Suppressor macrophage treated with lipopolysaccharide for 4 hours (primary cell): ENCODE measurements at regions not wholly inside any gene's neighbourhood (a gene's known extent, or its start where the extent isn't known, plus 50 kb on each side); places are given as distances from the start of the nearest gene placed in this dataset.
A peak's percentile ranks its signal among the peaks of the same experiment; 100 is the strongest.
"Not testable (repeated sequence)": the region's sequence is repeated elsewhere in the genome, so short reads cannot be mapped to it uniquely, and the experiment has no call there.

Source experiments
- DNase-seq: peaks from one replicate; pipeline ENCODE4 v3.0.0-alpha.2; 2020

GRCh38 chr7:109336531-109336930, 766.9 kb downstream of the DNAJB9 start:
- no peak for DNase-seq

- peak; percentile 21 for DNase-seq
These were observed 774.0 kb downstream of the DNAJB9 start for GRCh38 chr7:109343678-109344077.

GRCh38 chr7:109351493-109351892, 781.8 kb downstream of the DNAJB9 start:
- DNase-seq, result no peak

DNA sequence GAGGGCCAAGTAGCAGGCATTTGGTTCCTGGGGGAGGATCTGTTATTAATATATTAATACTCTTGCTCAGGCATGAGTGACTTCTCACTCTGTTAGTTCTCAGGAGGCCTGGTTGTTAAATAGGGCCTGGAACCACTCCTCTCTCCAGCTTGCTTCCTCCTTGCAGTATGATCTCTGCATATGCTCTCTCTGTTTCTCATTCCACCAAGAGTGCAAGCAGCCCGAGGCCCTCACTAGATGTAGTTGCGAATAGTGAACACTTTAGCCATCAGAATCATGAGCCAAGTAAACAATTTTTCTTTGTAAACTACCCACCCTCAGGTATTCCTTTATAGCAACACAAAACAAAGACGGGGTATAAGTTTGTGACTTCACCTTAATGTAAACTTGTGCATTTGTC, 784.3 kb downstream of the DNAJB9 start:
- no peak for DNase-seq

- no peak for DNase-seq
These were observed 784.9 kb downstream of the DNAJB9 start for GRCh38 chr7:109354552-109354951.

GRCh38 chr7:109375823-109376222, 806.1 kb downstream of the DNAJB9 start:
- no peak for DNase-seq

GRCh38 chr7:109376576-109376975, 806.9 kb downstream of the DNAJB9 start:
- DNase-seq, result no peak

DNA sequence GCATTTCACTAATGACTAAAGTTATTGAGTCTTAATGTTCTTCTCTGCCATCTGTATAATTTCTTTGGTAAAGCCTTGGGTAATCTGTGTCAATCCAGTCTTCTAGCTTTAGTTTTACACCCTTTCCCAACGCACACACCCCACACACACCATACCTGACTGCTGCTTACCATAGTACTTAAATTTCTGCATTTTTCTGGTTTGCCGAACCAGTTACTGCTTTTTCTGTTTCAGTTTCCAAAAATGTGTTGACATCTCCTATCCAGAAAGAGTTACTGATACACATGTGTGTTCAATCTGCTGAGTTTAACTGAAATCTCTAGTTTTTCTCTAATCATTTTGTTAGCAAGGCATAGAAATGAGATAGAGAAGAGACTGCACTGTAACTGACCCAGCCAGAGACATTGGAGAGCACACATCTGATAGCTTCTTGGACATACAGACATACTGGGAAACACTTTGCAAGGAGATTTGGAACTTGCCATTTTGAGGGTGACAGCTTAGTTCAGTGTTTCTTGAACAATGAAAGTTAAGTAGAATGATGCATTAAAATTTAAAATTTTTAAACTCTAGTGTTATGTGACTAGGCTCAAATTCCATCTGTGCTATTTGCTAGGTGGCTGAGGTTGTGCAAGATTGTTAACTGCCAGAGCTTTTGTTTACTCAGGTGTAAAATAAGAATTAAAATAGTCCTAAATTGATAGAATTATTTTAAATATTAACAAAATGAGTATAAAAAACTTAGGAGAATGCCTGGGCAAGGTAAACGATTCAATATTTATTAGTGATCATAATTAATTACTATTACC, 807.6 kb downstream of the DNAJB9 start:
- no peak for DNase-seq

DNA sequence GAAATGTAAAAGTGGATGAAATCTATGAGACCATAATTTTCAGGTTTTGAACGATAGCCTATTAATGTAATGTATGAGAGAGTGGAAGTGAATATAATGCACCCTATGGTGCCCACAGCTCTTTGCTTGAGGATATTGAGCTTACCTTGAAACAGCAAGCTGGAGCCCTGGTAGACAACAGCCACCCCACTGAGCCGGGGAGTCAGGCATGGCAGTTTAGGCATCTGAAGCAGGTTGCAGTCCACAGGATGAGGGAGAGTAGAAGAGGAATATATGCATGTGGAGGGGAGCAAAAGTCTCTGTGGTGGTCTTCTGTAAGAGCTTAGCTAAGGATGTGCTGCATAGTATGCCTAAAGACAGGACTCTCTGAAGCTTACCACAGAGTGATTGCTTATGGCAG, 817.3 kb downstream of the DNAJB9 start:
- no peak for DNase-seq

DNA sequence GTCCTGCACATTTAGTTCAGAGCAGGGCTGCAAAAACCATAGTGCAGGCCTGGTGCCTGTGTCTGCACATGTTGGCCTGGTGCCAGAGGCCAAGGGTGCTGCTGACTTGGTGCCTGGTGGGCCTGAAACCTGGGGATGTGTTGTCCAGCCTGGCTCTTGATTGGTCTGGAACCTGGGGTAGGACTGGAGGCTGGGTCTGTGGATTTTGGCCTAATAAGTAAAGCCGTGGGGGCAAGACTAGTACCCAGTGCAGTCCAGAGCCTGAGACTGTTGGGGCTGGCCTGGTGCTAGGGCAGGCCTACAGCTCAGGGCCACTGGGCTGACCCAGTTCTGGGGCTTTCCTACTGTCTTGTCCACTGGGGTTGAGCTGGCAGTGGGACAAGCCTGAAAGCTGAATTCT, 817.9 kb downstream of the DNAJB9 start:
- DNase-seq, result no peak

DNA sequence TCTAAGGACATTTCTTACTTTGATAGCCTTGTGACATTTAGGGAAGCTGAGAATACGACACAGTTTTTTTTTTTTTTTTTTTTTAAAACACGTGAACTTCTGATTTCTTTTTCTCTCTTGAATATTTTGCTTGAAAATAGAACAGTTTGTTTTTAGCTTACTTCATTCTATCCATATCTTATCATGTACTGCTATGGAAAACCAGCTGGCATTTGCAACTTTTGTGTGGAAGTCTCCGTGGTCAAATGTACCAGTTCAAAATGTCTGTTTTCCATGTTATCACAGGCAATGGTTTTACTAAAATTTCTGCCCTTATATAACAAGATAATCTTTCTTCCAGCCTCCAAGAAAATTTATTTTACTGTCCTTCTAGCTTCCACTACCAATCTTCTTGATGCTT, 821.6 kb downstream of the DNAJB9 start:
- DNase-seq, result no peak

GRCh38 chr7:109402107-109402506, 832.4 kb downstream of the DNAJB9 start:
- DNase-seq, result no peak

DNA sequence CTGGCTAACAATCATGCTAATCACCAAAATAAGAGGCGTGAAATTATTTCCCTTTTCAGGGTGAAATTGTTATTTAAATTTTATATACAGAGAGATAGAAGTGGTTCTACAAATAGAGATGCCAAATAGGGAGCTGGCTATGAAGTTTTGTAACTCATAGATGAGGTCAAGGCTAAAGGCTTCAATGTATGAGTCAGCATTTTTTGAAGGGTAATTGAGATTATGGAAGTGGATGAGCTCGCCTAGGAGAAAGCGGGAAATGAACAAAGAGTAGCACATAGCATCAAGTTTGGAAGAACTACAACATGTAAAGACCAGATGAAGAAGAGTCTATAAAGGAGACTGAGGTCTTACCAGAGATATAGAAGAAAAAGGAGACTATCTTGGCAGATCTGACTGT, 838.1 kb downstream of the DNAJB9 start:
- DNase-seq, result no peak

DNA sequence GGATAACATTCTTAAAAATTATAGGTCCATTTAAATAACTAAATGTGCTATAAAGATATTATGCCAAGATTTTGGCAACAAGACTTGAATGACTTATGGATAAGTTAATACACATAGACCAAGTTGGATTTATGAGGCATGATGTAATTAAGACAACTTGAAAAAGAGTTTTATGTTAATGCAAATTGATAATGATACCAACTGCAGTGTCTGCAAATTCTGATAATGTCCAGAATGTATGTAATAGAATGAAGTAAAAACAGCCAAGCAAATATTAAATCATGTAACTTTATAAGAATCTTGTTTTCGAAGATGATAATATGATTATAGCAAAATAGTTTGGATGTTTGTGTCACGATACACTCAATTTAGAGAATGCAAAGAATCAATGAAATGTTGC, 868.3 kb downstream of the DNAJB9 start:
- no peak for DNase-seq

GRCh38 chr7:109449760-109450159, 880.1 kb downstream of the DNAJB9 start:
- DNase-seq, result no peak

- no peak for DNase-seq
These were observed 886.4 kb downstream of the DNAJB9 start for GRCh38 chr7:109456116-109456515.

DNA sequence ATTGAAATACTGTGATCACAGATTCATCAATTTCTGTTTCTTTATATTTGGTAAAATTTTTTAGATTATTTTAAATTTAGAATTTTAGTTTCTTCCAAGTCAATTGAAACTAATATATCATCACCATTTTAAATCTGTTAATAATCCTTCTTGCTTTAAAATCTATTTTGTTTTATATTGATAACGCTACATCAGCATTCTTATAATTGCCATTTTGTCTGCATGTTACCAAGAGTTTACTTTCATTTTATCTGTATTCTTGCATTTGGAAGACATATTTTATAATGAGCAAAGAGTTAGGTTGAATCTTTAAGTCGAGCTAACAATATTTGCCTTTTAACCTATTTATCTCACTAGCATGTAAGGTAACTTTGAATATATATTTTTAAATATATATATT, 890.6 kb downstream of the DNAJB9 start:
- no peak for DNase-seq

GRCh38 chr7:109462171-109462570, 892.5 kb downstream of the DNAJB9 start:
- DNase-seq, result no peak

- not testable (repeated sequence) for DNase-seq
These were observed 898.1 kb downstream of the DNAJB9 start for GRCh38 chr7:109467729-109468128.

DNA sequence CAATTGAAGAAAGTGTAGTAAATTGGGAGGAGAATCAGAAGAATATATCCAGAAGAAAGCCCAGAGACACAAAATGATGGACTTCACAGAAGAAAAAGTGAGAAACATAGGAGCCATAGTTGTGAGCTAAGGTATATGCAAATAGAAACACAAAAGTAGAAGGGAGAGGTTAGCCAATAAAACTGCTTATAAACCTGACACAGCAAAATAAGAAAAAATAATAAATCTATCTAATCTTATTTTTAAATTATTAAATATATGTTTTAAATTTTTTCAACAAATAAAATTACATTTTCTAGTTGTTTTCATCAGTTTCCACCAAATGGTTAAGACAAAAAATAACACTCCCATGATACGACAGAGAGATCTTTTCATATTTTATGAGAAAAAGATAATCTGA, 903.5 kb downstream of the DNAJB9 start:
- DNase-seq, result no peak

DNA sequence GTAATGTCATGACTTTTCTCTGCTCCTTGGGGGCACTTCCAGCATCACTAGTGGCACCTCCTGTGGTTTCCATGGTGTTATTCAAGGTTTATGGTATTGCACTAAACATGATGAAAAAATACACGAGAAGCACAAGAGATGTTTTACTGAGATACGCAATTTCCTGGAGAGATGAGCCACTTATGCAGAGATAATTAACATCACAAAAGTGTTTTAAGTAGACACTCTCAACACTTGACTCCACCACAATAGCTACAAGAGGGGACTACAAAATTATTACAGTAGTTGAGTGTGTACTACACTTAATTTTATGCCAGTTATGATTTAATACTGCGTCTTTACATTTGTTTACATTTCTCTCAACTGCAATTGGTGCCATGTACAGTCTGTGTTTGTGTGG, 906.7 kb downstream of the DNAJB9 start:
- no peak for DNase-seq

GRCh38 chr7:109479388-109479787, 909.7 kb downstream of the DNAJB9 start:
- DNase-seq, result no peak

- not testable (repeated sequence) for DNase-seq
These were observed 920.9 kb downstream of the DNAJB9 start for GRCh38 chr7:109490607-109491006.

DNA sequence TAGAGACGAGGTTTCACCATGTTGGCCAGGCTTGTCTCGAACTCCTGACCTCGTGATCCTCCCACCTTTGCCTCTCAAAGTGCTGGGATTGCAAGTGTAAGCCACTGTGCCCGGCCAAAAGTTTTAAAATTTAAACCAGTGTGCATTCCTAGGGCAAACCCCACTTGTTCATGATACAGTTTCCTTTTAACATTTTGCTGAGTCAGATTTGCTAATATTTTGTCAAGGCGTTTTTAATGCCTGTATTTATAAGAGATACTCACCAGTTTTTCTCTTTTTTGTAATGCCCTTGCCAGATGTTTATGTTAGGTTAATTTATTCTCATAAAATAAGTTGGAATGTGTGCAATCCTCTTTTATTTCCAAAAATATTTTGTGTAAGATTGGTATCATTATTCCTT, 927.4 kb downstream of the DNAJB9 start:
- DNase-seq, result no peak

DNA sequence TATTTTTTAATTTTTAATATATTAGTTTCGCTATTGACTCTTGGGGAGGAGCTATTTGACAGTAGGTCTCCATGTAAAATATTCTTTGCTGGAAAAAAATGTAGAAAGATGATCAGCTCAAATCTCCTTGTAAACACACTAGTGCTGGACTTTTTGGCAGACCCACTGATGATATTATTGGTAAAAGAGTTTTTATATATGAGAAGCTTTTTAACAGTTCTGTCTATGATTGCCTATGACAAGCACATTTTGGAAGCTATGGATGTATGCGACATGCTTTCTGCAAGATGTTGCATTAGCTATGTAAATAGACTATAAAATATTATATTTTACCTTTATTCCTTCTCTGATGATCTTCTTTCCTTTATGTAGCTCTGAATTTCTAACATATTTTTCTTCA, 928.5 kb downstream of the DNAJB9 start:
- DNase-seq, result no peak
